ENCODE measurements at regions not wholly inside any gene's neighbourhood (a gene's known extent, or its start where the extent isn't known, plus 50 kb on each side); places are given as distances from the start of the nearest gene placed in this dataset.

DNA sequence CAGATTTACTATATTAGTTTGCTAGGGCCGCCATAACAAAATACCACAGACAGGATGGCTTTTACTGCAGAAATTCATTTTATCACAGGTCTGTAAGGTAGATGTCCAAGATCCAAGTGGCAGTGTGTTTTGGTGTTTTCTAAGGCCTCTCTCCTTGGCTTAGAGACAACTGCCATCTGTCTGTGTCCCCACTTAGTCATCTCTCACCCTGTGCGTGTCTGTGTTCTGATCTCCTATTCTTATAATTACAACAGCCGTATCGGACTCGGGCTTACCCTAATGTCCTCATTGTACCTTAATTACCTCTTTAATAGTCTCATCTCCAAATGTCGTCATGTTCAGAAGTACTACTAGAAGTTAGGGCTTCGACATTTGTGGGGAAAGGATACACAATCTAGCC is 362.3 kb upstream of the CDH19 start:
- BruUV-seq (replicated peaks), result no TSS peak
- ATAC-seq (no peak), DNase-seq (ENCODE audit: low read depth, low spot score) (no peak)
- Histone ChIP-seq H3K9me3 (ENCODE audit: control insufficient read depth in 1 of 2, insufficient read depth in 1 of 2, low read depth in 1 of 2, low read length in 2 of 2) (peaks cover 10 to 25% of the 10 kb centered on the region in 2 experiments; a peak in 2 of 4 replicates), H3K27ac (ENCODE audit: low read depth, low read length) (no peak overlapping the region), H3K27me3 (ENCODE audit: insufficient read depth, low read length) (no peaks in the 10 kb centered on the region), H3K79me2 (ENCODE audit: insufficient read depth, low read length) (no peaks in the 10 kb centered on the region), H2AFZ (ENCODE audit: low read depth, low read length, poor library complexity, severe bottlenecking) (no peak overlapping the region), H3K36me3 (ENCODE audit: control insufficient read depth in 1 of 2, insufficient read depth in 2 of 2, low read length in 2 of 2) (no peaks in the 10 kb centered on the region), H3K9ac (ENCODE audit: low read length) (no peak overlapping the region), H3K4me1 (ENCODE audit: control insufficient read depth in 1 of 2, insufficient read depth in 2 of 2, low read length in 2 of 2) (no peaks in the 10 kb centered on the region), H4K20me1 (ENCODE audit: insufficient read depth) (no peaks in the 10 kb centered on the region; the same call in 1 of the 2 replicates), H3K9me2 (ENCODE audit: insufficient read depth) (no peaks in the 10 kb centered on the region), H3K4me3 (replicated peaks in 1 of 2; ENCODE audit: low read depth in 1 of 2, low read length in 2 of 2) (no peak overlapping the region), H3K4me2 (ENCODE audit: low read length) (no peak overlapping the region)
- ChIA-PET CTCF (no interaction called here), POLR2A (no interaction called here), RAD21 (ENCODE audit: low non-redundant PET in 1 of 2, low total read pairs in 2 of 2, uncharacterized antibody in 2 of 2, unreplicated experiment in 2 of 2) (no interaction called here)
- TF ChIP-seq EZH2phosphoT487 (IDR thresholded peaks at IDR 0.05; ENCODE audit: borderline replicate concordance) (no peak), JUND (IDR thresholded peaks at IDR 0.05) (no peak), FOSL1 (IDR thresholded peaks at IDR 0.05; ENCODE audit: low read depth) (no peak), YY1 (IDR thresholded peaks at IDR 0.05; ENCODE audit: extremely low read depth, insufficient replicate concordance, low read depth, low read length) (no peak), POLR2AphosphoS5 (IDR thresholded peaks at IDR 0.05; ENCODE audit: low read depth, low read length) (no peak)
- TF ChIP-seq, protein P1, sequence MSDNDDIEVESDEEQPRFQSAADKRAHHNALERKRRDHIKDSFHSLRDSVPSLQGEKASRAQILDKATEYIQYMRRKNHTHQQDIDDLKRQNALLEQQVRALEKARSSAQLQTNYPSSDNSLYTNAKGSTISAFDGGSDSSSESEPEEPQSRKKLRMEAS (IDR thresholded peaks at IDR 0.05), result no peak
- intact Hi-C loops (cut with micrococcal nuclease), result no loop called here

DNA sequence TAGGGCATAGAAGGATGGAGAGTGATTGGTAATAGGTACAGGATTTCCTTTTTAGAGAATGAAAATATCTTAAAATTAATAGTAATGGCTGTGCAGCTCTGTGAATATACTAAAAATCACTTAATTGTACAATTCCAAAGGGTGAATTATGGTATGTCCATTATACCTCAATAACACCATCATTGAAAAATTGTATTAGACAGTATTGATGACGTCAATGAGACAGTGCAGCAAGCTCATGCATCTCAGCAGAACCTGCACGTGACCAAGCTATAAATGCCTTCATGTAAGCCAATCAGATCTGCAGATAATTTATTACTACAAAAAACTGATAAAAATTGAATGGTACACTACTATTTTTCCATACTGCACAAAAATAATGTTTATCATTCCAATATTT is 354.4 kb upstream of the CDH19 start:
- POLR2A ChIA-PET, result no interaction called here
- ATAC-seq, result no peak
- RAD21 ChIA-PET (ENCODE audit: low non-redundant PET in 1 of 2, low total read pairs in 2 of 2, uncharacterized antibody in 2 of 2, unreplicated experiment in 2 of 2), result no interaction called here
- Histone ChIP-seq H4K20me1 (ENCODE audit: insufficient read depth) (no peaks in the 10 kb centered on the region), H2AFZ (ENCODE audit: low read depth, low read length, poor library complexity, severe bottlenecking) (no peak overlapping the region), H3K79me2 (ENCODE audit: insufficient read depth, low read length) (no peaks in the 10 kb centered on the region), H3K9me3 (ENCODE audit: control insufficient read depth in 1 of 2, insufficient read depth in 1 of 2, low read depth in 1 of 2, low read length in 2 of 2) (peaks cover 4 to 18% of the 10 kb centered on the region in 2 experiments; a peak in 2 of 4 replicates), H3K9ac (ENCODE audit: low read length) (no peak overlapping the region), H3K27me3 (ENCODE audit: insufficient read depth, low read length) (no peaks in the 10 kb centered on the region), H3K9me2 (ENCODE audit: insufficient read depth) (no peaks in the 10 kb centered on the region), H3K4me3 (replicated peaks in 1 of 2; ENCODE audit: low read depth in 1 of 2, low read length in 2 of 2) (no peak overlapping the region), H3K4me1 (ENCODE audit: control insufficient read depth in 1 of 2, insufficient read depth in 2 of 2, low read length in 2 of 2) (no peaks in the 10 kb centered on the region), H3K4me2 (ENCODE audit: low read length) (no peak overlapping the region), H3K36me3 (ENCODE audit: control insufficient read depth in 1 of 2, insufficient read depth in 2 of 2, low read length in 2 of 2) (no peaks in the 10 kb centered on the region), H3K27ac (ENCODE audit: low read depth, low read length) (no peak overlapping the region)
- DNase-seq (ENCODE audit: low read depth, low spot score), result no peak
- CTCF ChIA-PET, result no interaction called here
- TF ChIP-seq SRF (IDR thresholded peaks at IDR 0.05; ENCODE audit: low read depth) (no peak), POLR2A (IDR thresholded peaks at IDR 0.05; ENCODE audit: borderline replicate concordance, extremely low read depth, insufficient read depth, insufficient read length) (no peak), FOSL1 (IDR thresholded peaks at IDR 0.05; ENCODE audit: low read depth) (no peak), RAD21 (IDR thresholded peaks at IDR 0.05; ENCODE audit: low read depth) (no peak)
- intact Hi-C loops (cut with micrococcal nuclease), result no loop called here
- BruUV-seq (replicated peaks), result no TSS peak

All from HCT116 (cell line).